NT2/D1 (cell line): ENCODE measurements at regions not wholly inside any gene's neighbourhood (a gene's known extent, or its start where the extent isn't known, plus 50 kb on each side); places are given as distances from the start of the nearest gene placed in this dataset.

Source experiments
- SUZ12 ChIP-seq: IDR thresholded peaks from 2 replicates; pipeline ENCODE4 v1.6.1; 2011; ENCODE audit not compliant: insufficient read length, insufficient read depth; ENCODE audit errors: extremely low read depth
- YY1 ChIP-seq: IDR thresholded peaks from 2 replicates; pipeline ENCODE4 v1.6.1; 2011; ENCODE audit not compliant: insufficient read length, insufficient read depth
- ZNF274 ChIP-seq: IDR thresholded peaks from 2 replicates; pipeline ENCODE4 v1.6.1; 2011; ENCODE audit warnings: mild to moderate bottlenecking, low read depth, low read length

GRCh38 chr15:93152360-93152759 lies 63.3 kb upstream of the RGMA start:
- TF ChIP-seq YY1 (no peak), ZNF274 (no peak), SUZ12 (no peak)
